HFFc6 (cell line): ENCODE measurements at regions not wholly inside any gene's neighbourhood (a gene's known extent, or its start where the extent isn't known, plus 50 kb on each side); places are given as distances from the start of the nearest gene placed in this dataset.

ENCODE experiments used
- DNase-seq: peaks from one replicate; pipeline ENCODE4 v3.0.0-alpha.2; 2018
- H3K27ac Mint-ChIP-seq: 2 replicates; pipeline ENCODE4 v1.8.0; 2020; ENCODE audit warnings: mild to moderate bottlenecking, mixed read lengths
- H3K27me3 Mint-ChIP-seq: 2 replicates; pipeline ENCODE4 v1.8.0; 2021; ENCODE audit warnings: mild to moderate bottlenecking, moderate library complexity, mixed read lengths; ENCODE audit not compliant: insufficient read depth
- H3K36me3 Mint-ChIP-seq: 2 replicates; pipeline ENCODE4 v1.8.0; 2021; ENCODE audit warnings: low read depth, mixed read lengths
- H3K4me1 Mint-ChIP-seq: 2 replicates; pipeline ENCODE4 v1.8.0; 2020; ENCODE audit warnings: low read depth, mixed read lengths
- H3K4me3 Mint-ChIP-seq: 2 replicates; pipeline ENCODE4 v1.8.0; 2020; ENCODE audit warnings: mild to moderate bottlenecking, moderate library complexity, mixed read lengths
- H3K9me3 Mint-ChIP-seq: 2 replicates; pipeline ENCODE4 v1.8.0; 2020; ENCODE audit warnings: mild to moderate bottlenecking, mixed read lengths
- TF ChIP-seq, protein P1 (sequence below): fragments of 200-600 bp; sonication (generic); IDR thresholded peaks from 2 replicates; pipeline ENCODE4 v1.5.0; 2021; ENCODE audit warnings: antibody characterized with exemption, mild to moderate bottlenecking

DNA sequence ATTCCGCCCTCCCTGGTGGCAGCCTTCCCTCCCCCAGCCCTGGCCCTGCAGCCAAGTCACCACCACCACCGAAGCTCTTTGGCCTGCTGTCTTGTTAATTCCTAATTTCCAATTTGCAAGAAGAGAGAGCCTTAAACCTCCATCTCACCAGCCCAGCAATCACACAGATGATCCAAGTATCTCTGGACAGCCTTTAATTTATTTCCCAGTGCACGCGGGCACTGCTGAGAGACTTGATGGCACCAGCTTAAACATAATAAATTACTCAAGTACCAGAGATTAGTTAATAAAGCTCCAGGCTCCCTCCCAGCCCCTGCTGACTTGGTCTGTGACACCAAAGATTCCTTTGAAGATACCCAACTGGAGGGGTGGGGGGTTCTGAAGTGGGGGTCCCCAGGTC is 494.7 kb downstream of the BUD13 start:
- Mint-ChIP-seq H3K36me3 (no peaks in the 10 kb centered on the region), H3K4me3 (no peak overlapping the region), H3K27ac (no peak overlapping the region), H3K9me3 (peaks cover 35% of the 10 kb centered on the region), H3K27me3 (no peaks in the 10 kb centered on the region), H3K4me1 (no peaks in the 10 kb centered on the region)
- DNase-seq, result no peak
- TF ChIP-seq, protein P1, sequence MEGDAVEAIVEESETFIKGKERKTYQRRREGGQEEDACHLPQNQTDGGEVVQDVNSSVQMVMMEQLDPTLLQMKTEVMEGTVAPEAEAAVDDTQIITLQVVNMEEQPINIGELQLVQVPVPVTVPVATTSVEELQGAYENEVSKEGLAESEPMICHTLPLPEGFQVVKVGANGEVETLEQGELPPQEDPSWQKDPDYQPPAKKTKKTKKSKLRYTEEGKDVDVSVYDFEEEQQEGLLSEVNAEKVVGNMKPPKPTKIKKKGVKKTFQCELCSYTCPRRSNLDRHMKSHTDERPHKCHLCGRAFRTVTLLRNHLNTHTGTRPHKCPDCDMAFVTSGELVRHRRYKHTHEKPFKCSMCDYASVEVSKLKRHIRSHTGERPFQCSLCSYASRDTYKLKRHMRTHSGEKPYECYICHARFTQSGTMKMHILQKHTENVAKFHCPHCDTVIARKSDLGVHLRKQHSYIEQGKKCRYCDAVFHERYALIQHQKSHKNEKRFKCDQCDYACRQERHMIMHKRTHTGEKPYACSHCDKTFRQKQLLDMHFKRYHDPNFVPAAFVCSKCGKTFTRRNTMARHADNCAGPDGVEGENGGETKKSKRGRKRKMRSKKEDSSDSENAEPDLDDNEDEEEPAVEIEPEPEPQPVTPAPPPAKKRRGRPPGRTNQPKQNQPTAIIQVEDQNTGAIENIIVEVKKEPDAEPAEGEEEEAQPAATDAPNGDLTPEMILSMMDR, result no peak

DNA sequence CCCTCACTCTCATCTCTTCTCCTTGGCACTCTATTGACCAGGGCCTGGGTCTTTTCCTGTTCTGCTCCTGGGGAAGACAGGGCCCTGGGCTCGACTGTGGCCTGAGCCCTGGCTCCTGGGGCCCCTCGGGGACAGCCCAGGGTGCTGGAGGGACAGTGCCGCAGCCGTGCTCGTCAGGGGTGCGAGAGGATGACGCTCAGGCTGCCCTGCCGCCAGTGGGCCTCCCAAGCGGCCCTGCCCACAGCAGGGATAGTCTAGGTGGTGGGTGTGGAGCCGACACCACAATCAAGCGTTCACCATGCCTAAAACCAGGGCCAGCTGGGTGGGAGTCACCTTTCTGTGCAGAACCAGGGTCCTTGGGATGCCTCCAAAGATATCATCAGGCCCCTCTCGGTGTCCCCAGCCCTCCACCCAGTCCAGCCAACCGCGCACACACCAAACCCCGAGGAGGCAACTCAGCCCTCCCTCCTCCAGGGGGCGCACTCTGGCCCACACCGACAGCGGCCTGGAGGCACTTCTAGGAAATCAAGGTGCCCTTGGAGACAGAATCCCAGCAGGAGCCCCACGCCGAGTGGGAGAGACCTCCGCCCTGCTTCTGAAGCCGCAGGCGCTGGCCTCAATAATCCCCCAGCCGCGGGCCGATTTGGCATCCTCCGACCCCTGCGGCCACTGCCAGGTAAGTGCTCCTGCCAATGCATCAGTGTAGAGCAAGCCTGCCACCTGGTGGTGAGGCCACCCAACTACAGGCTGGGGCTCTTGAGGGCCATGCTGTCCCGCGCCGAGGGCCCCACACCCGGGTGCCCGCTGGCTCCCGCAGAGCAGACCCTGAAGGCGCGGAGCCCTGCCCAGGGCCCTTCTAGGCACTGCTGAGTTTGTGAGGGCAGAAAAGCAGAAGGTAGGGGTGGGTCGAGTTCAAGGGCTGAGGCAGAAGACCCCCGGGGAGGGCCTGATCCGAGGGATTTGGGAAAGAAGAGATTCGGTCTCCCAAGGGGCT is 496.4 kb downstream of the BUD13 start:
- Mint-ChIP-seq H3K27ac (no peak overlapping the region), H3K4me3 (no peak overlapping the region), H3K36me3 (no peaks in the 10 kb centered on the region), H3K9me3 (peaks cover 26% of the 10 kb centered on the region), H3K27me3 (no peaks in the 10 kb centered on the region), H3K4me1 (no peaks in the 10 kb centered on the region)
- TF ChIP-seq, protein P1, result peak; percentile 67
- no peak for DNase-seq

- DNase-seq, result no peak
- peaks cover 24% of the 10 kb centered on the region for H3K9me3 Mint-ChIP-seq
- no peaks in the 10 kb centered on the region for H3K27me3 Mint-ChIP-seq
- no peak overlapping the region for H3K27ac Mint-ChIP-seq
- TF ChIP-seq, protein P1, result no peak
- H3K4me1 Mint-ChIP-seq, result no peaks in the 10 kb centered on the region
- no peaks in the 10 kb centered on the region for H3K36me3 Mint-ChIP-seq
- H3K4me3 Mint-ChIP-seq, result no peak overlapping the region
Measured at GRCh38 chr11:116275635-116276034, 497.2 kb downstream of the BUD13 start.

DNA sequence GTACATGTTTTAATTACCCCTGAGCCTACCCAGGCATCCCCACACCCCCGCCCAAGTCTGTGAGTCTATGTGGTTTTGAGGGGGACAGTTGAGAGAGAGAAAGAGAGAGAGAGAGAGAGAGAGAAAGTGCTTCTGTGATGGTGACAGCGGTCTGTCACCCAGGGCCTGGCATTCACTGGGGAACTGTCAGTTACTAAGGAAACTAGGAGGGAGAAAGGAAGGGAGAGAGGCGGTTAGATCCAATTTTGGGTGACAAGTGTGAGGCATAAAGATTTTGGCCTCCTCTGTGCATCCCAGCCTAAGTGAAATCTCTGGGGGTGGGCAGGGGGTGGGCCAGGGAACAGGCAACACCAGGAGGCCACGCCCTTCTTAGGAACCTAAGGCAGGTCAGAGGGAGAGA is 498.3 kb downstream of the BUD13 start:
- DNase-seq, result no peak
- Mint-ChIP-seq H3K36me3 (no peaks in the 10 kb centered on the region), H3K4me1 (no peaks in the 10 kb centered on the region), H3K9me3 (peaks cover 15% of the 10 kb centered on the region), H3K27ac (no peak overlapping the region), H3K4me3 (no peak overlapping the region), H3K27me3 (no peaks in the 10 kb centered on the region)
- TF ChIP-seq, protein P1, result no peak

DNA sequence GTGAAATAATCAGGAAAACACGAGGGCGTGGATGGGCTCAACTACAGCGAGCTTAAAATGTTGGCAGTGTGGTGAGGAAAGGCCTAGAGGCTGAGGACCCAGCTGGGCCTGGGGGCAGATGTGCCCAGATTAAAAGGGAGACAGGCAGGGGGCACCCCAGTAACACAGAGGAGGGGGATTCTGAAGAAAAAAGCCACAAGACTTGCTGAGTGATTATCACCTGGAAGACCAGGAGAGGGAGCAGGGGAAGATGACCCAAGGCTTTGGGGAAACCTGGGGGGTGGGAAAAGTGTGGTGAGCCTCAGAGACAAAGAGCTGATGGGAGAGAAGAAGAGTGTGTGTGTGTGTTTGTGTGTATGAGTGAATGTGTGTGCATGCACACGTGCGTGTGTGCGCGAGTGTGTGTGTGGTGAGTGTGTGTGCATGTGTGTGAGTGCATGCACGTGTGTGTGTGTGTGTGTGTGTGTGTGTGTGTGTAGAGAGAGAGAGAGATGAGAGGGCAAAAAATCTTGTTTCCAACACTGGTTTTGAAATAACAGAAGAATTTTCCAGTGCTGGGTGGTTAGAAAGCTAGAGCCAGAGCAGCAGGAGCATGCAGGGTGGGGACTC is 500.5 kb downstream of the BUD13 start:
- Mint-ChIP-seq H3K4me3 (no peak overlapping the region), H3K27me3 (no peaks in the 10 kb centered on the region), H3K9me3 (peaks cover 27% of the 10 kb centered on the region), H3K36me3 (no peaks in the 10 kb centered on the region), H3K4me1 (no peaks in the 10 kb centered on the region), H3K27ac (no peak overlapping the region)
- DNase-seq, result no peak
- TF ChIP-seq, protein P1, result no peak
